HL-60 (cell line): ENCODE measurements at regions not wholly inside any gene's neighbourhood (a gene's known extent, or its start where the extent isn't known, plus 50 kb on each side); places are given as distances from the start of the nearest gene placed in this dataset.

Source experiments
- DNase-seq, 2 experiments: peaks; one replicate each; pipeline ENCODE4 v3.0.0-alpha.2; 2010 to 2020; ENCODE audit warnings: low read depth in 1 of 2, low spot score in 1 of 2
- H3K27ac ChIP-seq: fragments of 250-450 bp; sonication (Bioruptor Pico); replicated peaks from 2 replicates; pipeline ENCODE4 v1.5.1; 2020; ENCODE audit warnings: mild to moderate bottlenecking, moderate library complexity
- H3K27me3 ChIP-seq: fragments of 250-450 bp; sonication (Bioruptor Pico); 2 replicates; pipeline ENCODE4 v1.5.1; 2021; ENCODE audit warnings: mild to moderate bottlenecking, moderate library complexity; ENCODE audit not compliant: insufficient read depth, poor library complexity, severe bottlenecking
- H3K4me3 ChIP-seq: replicated peaks from 2 replicates; pipeline ENCODE4 v1.5.1; 2011; ENCODE audit warnings: mild to moderate bottlenecking, control low read depth, low read length; ENCODE audit not compliant: insufficient read depth
- GABPA ChIP-seq: IDR thresholded peaks from 2 replicates; pipeline ENCODE4 v1.6.1; 2012; ENCODE audit warnings: low read depth
- POLR2AphosphoS5 ChIP-seq: IDR thresholded peaks from 2 replicates; pipeline ENCODE4 v1.6.1; 2012; ENCODE audit warnings: low read depth
- SPI1 ChIP-seq: IDR thresholded peaks from 2 replicates; pipeline ENCODE4 v1.6.1; 2012; ENCODE audit warnings: low read depth, mild to moderate bottlenecking, borderline replicate concordance
- TF ChIP-seq, protein P1 (sequence below): IDR thresholded peaks from 2 replicates; pipeline ENCODE4 v1.6.1; 2012; ENCODE audit warnings: low read depth; ENCODE audit not compliant: insufficient replicate concordance
- TF ChIP-seq, protein P2 (sequence below): IDR thresholded peaks from one replicate; pipeline ENCODE4 v1.5.1; 2011; ENCODE audit warnings: low read length, control low read depth, inconsistent platforms; ENCODE audit not compliant: insufficient read depth

GRCh38 chr3:21028412-21028811, 722.6 kb downstream of the ZNF385D start:
- Histone ChIP-seq H3K4me3 (no peak overlapping the region), H3K27me3 (no peaks in the 10 kb centered on the region), H3K27ac (no peak overlapping the region)
- no peak for DNase-seq
- TF ChIP-seq GABPA (no peak), POLR2AphosphoS5 (no peak), SPI1 (no peak)
- TF ChIP-seq, protein P1, sequence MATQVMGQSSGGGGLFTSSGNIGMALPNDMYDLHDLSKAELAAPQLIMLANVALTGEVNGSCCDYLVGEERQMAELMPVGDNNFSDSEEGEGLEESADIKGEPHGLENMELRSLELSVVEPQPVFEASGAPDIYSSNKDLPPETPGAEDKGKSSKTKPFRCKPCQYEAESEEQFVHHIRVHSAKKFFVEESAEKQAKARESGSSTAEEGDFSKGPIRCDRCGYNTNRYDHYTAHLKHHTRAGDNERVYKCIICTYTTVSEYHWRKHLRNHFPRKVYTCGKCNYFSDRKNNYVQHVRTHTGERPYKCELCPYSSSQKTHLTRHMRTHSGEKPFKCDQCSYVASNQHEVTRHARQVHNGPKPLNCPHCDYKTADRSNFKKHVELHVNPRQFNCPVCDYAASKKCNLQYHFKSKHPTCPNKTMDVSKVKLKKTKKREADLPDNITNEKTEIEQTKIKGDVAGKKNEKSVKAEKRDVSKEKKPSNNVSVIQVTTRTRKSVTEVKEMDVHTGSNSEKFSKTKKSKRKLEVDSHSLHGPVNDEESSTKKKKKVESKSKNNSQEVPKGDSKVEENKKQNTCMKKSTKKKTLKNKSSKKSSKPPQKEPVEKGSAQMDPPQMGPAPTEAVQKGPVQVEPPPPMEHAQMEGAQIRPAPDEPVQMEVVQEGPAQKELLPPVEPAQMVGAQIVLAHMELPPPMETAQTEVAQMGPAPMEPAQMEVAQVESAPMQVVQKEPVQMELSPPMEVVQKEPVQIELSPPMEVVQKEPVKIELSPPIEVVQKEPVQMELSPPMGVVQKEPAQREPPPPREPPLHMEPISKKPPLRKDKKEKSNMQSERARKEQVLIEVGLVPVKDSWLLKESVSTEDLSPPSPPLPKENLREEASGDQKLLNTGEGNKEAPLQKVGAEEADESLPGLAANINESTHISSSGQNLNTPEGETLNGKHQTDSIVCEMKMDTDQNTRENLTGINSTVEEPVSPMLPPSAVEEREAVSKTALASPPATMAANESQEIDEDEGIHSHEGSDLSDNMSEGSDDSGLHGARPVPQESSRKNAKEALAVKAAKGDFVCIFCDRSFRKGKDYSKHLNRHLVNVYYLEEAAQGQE, result no peak
- TF ChIP-seq, protein P2, sequence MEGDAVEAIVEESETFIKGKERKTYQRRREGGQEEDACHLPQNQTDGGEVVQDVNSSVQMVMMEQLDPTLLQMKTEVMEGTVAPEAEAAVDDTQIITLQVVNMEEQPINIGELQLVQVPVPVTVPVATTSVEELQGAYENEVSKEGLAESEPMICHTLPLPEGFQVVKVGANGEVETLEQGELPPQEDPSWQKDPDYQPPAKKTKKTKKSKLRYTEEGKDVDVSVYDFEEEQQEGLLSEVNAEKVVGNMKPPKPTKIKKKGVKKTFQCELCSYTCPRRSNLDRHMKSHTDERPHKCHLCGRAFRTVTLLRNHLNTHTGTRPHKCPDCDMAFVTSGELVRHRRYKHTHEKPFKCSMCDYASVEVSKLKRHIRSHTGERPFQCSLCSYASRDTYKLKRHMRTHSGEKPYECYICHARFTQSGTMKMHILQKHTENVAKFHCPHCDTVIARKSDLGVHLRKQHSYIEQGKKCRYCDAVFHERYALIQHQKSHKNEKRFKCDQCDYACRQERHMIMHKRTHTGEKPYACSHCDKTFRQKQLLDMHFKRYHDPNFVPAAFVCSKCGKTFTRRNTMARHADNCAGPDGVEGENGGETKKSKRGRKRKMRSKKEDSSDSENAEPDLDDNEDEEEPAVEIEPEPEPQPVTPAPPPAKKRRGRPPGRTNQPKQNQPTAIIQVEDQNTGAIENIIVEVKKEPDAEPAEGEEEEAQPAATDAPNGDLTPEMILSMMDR, result no peak

GRCh38 chr3:21024563-21024962, 726.4 kb downstream of the ZNF385D start:
- H3K4me3 ChIP-seq, result no peak overlapping the region
- no peak for DNase-seq
- no peaks in the 10 kb centered on the region for H3K27me3 ChIP-seq
- no peak overlapping the region for H3K27ac ChIP-seq
- TF ChIP-seq GABPA, result no peak
- TF ChIP-seq, protein P2, result no peak
- TF ChIP-seq SPI1, result no peak
- TF ChIP-seq POLR2AphosphoS5, result no peak
- TF ChIP-seq, protein P1, result no peak

DNA sequence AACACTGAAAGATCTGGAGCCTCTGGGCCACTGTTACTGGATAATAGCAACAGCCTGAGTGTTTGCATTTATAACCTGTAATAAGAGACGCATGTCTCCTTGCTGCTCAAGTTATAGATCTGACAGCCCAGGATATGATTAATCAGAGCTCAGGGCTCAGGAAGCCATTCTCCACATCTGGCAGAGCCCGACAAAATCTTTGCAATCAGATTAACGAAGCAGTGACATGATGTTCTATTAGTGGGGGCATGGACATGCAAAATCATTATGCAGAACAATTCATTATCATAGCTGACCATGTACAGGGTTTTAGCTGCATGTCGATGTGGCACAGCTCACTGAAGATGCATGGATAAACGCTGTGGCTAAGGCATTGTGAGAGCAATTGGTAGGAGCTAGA, 730.3 kb downstream of the ZNF385D start:
- no peak overlapping the region for H3K27ac ChIP-seq
- DNase-seq, result no peak
- H3K4me3 ChIP-seq, result no peak overlapping the region
- no peaks in the 10 kb centered on the region for H3K27me3 ChIP-seq
- TF ChIP-seq, protein P1, result no peak
- no peak for TF ChIP-seq SPI1
- TF ChIP-seq, protein P2, result no peak
- no peak for TF ChIP-seq POLR2AphosphoS5
- no peak for TF ChIP-seq GABPA
